ENCODE measurements at regions not wholly inside any gene's neighbourhood (a gene's known extent, or its start where the extent isn't known, plus 50 kb on each side); places are given as distances from the start of the nearest gene placed in this dataset.

DNA sequence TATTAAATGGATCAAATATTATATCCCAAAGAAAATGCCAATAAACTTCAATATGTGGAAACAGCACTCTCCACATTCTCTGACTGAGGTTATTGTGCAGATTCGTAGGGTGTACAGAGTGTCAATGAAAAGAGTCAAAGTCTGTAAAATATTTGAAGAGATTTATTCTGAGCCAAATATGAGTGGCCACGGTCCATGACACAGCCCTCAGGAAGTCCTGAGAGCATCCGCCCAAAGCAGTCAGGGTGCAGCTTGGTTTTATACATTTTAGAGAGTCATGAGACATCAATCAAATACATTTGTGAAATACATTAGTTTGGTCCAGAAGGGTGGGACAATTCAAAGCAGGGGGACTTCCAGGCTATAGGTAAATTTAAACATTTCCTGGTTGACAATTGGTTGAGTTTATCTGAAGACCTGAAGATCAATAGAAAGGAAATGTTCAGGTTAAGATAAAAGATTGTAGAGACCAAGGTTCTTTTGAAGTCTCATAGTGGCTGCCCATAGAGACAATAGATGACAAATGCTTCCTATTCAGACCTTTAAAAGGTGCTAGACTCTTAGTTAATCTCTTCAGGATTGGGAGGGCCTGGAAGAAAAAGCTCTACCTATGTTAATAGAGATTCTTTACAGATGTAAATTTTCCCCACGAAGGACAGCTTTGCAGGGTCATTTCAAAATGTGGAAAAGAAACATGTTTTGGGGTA, 569.5 kb downstream of the MATN1 start:
- H2AFZ ChIP-seq (ENCODE audit: control insufficient read depth, low read length), result no peak overlapping the region
- H3K4me2 ChIP-seq (ENCODE audit: control insufficient read depth, extremely low read depth, insufficient read depth, low read depth, low read length), result no peak overlapping the region
- no peaks in the 10 kb centered on the region for H3K79me2 ChIP-seq (ENCODE audit: control insufficient read depth, insufficient read depth, low read length)
- dilution Hi-C loops (cut with MboI; ENCODE audit: extremely low pct_ligation_motif_present, low sequenced_read_pairs), result no loop called here
- no peak overlapping the region for H3K9ac ChIP-seq (ENCODE audit: control insufficient read depth, extremely low read depth, insufficient read depth, low read length)
- no peaks in the 10 kb centered on the region for H3K9me1 ChIP-seq (ENCODE audit: control insufficient read depth, extremely low read depth, insufficient read depth, low read length)
- no peaks in the 10 kb centered on the region for H4K20me1 ChIP-seq (ENCODE audit: control insufficient read depth, extremely low read depth, insufficient read depth, low read length)
- H3K4me3 ChIP-seq (ENCODE audit: control insufficient read depth in 2 of 3, extremely low read depth in 1 of 3, insufficient read depth in 2 of 3, low read depth in 1 of 3, low read length in 3 of 3), result no peak overlapping the region
- H3K27me3 ChIP-seq (ENCODE audit: control insufficient read depth, extremely low read depth, insufficient read depth, low read length), result peaks cover 3% of the 10 kb centered on the region
- TF ChIP-seq EZH2 (IDR thresholded peaks at IDR 0.05; ENCODE audit: low read length) (no peak), CTCF (optimal IDR thresholded peaks at IDR 0.05 in 1 of 3, IDR thresholded peaks at IDR 0.05 in 1 of 3, conservative IDR thresholded peaks at IDR 0.05 in 1 of 3; ENCODE audit: extremely low read depth in 1 of 3, insufficient read depth in 2 of 3, low read length in 3 of 3) (no peak)
- no peaks in the 10 kb centered on the region for H3K36me3 ChIP-seq (ENCODE audit: control insufficient read depth in 2 of 2, extremely low read depth in 1 of 2, insufficient read depth in 2 of 2, low read length in 2 of 2)
- no peaks in the 10 kb centered on the region for H3K4me1 ChIP-seq (ENCODE audit: control insufficient read depth, extremely low read depth, insufficient read depth, low read length)
- no peak overlapping the region for H3K27ac ChIP-seq (ENCODE audit: control insufficient read depth, insufficient read depth, low read length)
- FAIRE-seq, result no peak
- no peak for DNase-seq (ENCODE audit: low read depth, low spot score)
- no peaks in the 10 kb centered on the region for H3K9me3 ChIP-seq (ENCODE audit: control insufficient read depth, low read depth, low read length)

- H3K9ac ChIP-seq (ENCODE audit: control insufficient read depth, extremely low read depth, insufficient read depth, low read length), result no peak overlapping the region
- H3K36me3 ChIP-seq (ENCODE audit: control insufficient read depth in 2 of 2, extremely low read depth in 1 of 2, insufficient read depth in 2 of 2, low read length in 2 of 2), result no peaks in the 10 kb centered on the region
- no peak overlapping the region for H3K27ac ChIP-seq (ENCODE audit: control insufficient read depth, insufficient read depth, low read length)
- no peak for TF ChIP-seq CTCF (optimal IDR thresholded peaks at IDR 0.05 in 1 of 3, IDR thresholded peaks at IDR 0.05 in 1 of 3, conservative IDR thresholded peaks at IDR 0.05 in 1 of 3; ENCODE audit: extremely low read depth in 1 of 3, insufficient read depth in 2 of 3, low read length in 3 of 3)
- H3K4me1 ChIP-seq (ENCODE audit: control insufficient read depth, extremely low read depth, insufficient read depth, low read length), result no peaks in the 10 kb centered on the region
- dilution Hi-C loops (cut with MboI; ENCODE audit: extremely low pct_ligation_motif_present, low sequenced_read_pairs), result no loop called here
- no peak overlapping the region for H3K4me2 ChIP-seq (ENCODE audit: control insufficient read depth, extremely low read depth, insufficient read depth, low read depth, low read length)
- no peak overlapping the region for H2AFZ ChIP-seq (ENCODE audit: control insufficient read depth, low read length)
- DNase-seq (ENCODE audit: low read depth, low spot score) (no peak), FAIRE-seq (no peak)
- H3K4me3 ChIP-seq (ENCODE audit: control insufficient read depth in 2 of 3, extremely low read depth in 1 of 3, insufficient read depth in 2 of 3, low read depth in 1 of 3, low read length in 3 of 3), result no peak overlapping the region
- no peaks in the 10 kb centered on the region for H3K79me2 ChIP-seq (ENCODE audit: control insufficient read depth, insufficient read depth, low read length)
- no peaks in the 10 kb centered on the region for H3K9me1 ChIP-seq (ENCODE audit: control insufficient read depth, extremely low read depth, insufficient read depth, low read length)
- no peaks in the 10 kb centered on the region for H3K27me3 ChIP-seq (ENCODE audit: control insufficient read depth, extremely low read depth, insufficient read depth, low read length)
- H4K20me1 ChIP-seq (ENCODE audit: control insufficient read depth, extremely low read depth, insufficient read depth, low read length), result no peaks in the 10 kb centered on the region
- no peaks in the 10 kb centered on the region for H3K9me3 ChIP-seq (ENCODE audit: control insufficient read depth, low read depth, low read length)
These were observed 571.6 kb downstream of the MATN1 start for GRCh38 chr1:30151826-30152225.

Measured in keratinocyte (primary cell).